ENCODE measurements at regions not wholly inside any gene's neighbourhood (a gene's known extent, or its start where the extent isn't known, plus 50 kb on each side); places are given as distances from the start of the nearest gene placed in this dataset.

DNA sequence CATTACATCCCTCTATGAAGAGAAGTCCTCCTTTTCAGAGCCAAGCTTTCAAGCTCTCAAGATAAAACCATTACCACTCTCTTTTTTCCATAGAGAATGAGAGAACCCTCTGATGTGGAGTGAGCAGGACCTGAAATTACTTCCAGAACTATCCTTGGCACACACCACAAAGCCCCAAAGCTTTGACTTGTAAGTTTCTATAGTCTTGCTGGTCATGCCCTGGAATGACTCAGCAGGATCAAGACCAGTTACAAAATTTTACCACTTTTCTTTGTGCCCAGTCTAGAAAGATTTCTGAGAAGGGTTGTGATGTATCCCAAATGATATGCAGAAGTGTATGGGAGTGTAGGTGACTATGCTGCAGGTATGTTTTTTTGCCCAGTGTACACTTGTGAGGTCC lies 760.6 kb downstream of the TLE1 start:
- TF ChIP-seq CTCF (IDR thresholded peaks at IDR 0.05): no peak
- no peak for TF ChIP-seq POLR2A (IDR thresholded peaks at IDR 0.05)

Measured in body of pancreas (tissue), 4 donors.